Panc1 (cell line): ENCODE measurements at regions not wholly inside any gene's neighbourhood (a gene's known extent, or its start where the extent isn't known, plus 50 kb on each side); places are given as distances from the start of the nearest gene placed in this dataset.

Experiments used
- ATAC-seq: fragments of 200-7000 bp; cut with Tn5 transposase; 2 replicates; pipeline ENCODE4 v1.9.1; 2020; ENCODE audit warnings: mild to moderate bottlenecking, moderate library complexity
- BruUV-seq: library from RNA; stranded (reverse); fragments of 400-500 nt; replicated peaks from 2 replicates; lab custom pipeline; 2021; lab: Mats Ljungman, UMichigan
- CTCF ChIA-PET: fragments of 300-600 bp; sonication (Branson Sonifier 250); formaldehyde crosslinking; loops from one replicate; lab custom pipeline; 2022; ENCODE audit warnings: antibody characterized with exemption; lab: Charles Lee
- POLR2A ChIA-PET: fragments of 300-600 bp; sonication (Branson Sonifier 250); formaldehyde crosslinking; loops from one replicate; lab custom pipeline; 2022; ENCODE audit warnings: antibody characterized with exemption; lab: Charles Lee
- DNase-seq: peaks from one replicate; pipeline ENCODE4 v3.0.0-alpha.2; 2010; ENCODE audit warnings: low read depth, low spot score
- H3K27ac ChIP-seq: 2 replicates; pipeline ENCODE4 v1.5.1; 2011; ENCODE audit warnings: mild to moderate bottlenecking, low read length, inconsistent platforms
- H3K27me3 ChIP-seq: fragments of 200-500 bp; sonication (Bioruptor generic); 2 replicates; pipeline ENCODE4 v1.6.0; 2014; ENCODE audit warnings: low read length, inconsistent platforms; ENCODE audit not compliant: control insufficient read depth, insufficient read depth
- H3K36me3 ChIP-seq: fragments of 200-500 bp; sonication (Bioruptor generic); 2 replicates; pipeline ENCODE4 v1.5.1; 2014; ENCODE audit warnings: inconsistent platforms, mild to moderate bottlenecking, low read length, moderate library complexity; ENCODE audit not compliant: control insufficient read depth, insufficient read depth
- H3K4me1 ChIP-seq: 2 replicates; pipeline ENCODE4 v1.5.1; 2011; ENCODE audit warnings: inconsistent platforms, mild to moderate bottlenecking, low read length, moderate library complexity; ENCODE audit not compliant: control insufficient read depth, insufficient read depth
- H3K4me3 ChIP-seq, 2 experiments: 2 replicates each; pipeline ENCODE4 v1.5.1; 2011 to 2012; ENCODE audit warnings: low read depth in 2 of 2, low read length in 2 of 2, mild to moderate bottlenecking in 2 of 2, inconsistent platforms in 1 of 2, moderate library complexity in 1 of 2
- H3K9me3 ChIP-seq: fragments of 200-500 bp; sonication (Bioruptor generic); 2 replicates; pipeline ENCODE4 v1.5.1; 2014; ENCODE audit warnings: low read depth, mild to moderate bottlenecking, inconsistent platforms, low read length, moderate library complexity; ENCODE audit not compliant: control insufficient read depth, insufficient read depth
- POLR2AphosphoS5 ChIP-seq: IDR thresholded peaks from 2 replicates; pipeline ENCODE4 v1.6.1; 2012; ENCODE audit warnings: mild to moderate bottlenecking, low read depth, low read length, moderate library complexity
- SIN3A ChIP-seq: IDR thresholded peaks from 2 replicates; pipeline ENCODE4 v1.6.1; 2012; ENCODE audit warnings: low read depth, mild to moderate bottlenecking, low read length, moderate library complexity, borderline replicate concordance; ENCODE audit not compliant: insufficient read depth
- TCF7L2 ChIP-seq: IDR thresholded peaks from 2 replicates; pipeline ENCODE4 v1.6.1; 2011; ENCODE audit warnings: mild to moderate bottlenecking, low read depth, low read length, inconsistent platforms
- in situ Hi-C: cut with HindIII; loops from 2 replicates; pipeline ENCODE4 v1.10.0; 2016; ENCODE audit warnings: low sequenced_read_pairs, low pct_unique_long_range_greater_than_20kb
- intact Hi-C: fragments of 100-400 bp; cut with micrococcal nuclease; formaldehyde crosslinking; loops from one replicate; pipeline ENCODE4 v1.10.0; 2022; ENCODE audit not compliant: unreplicated experiment
- TF ChIP-seq, protein P1 (sequence below): fragments of 450-650 bp; IDR thresholded peaks from 2 replicates; pipeline ENCODE4 v1.5.1; 2017; ENCODE audit warnings: mild to moderate bottlenecking
- TF ChIP-seq, protein P2 (sequence below), 2 experiments: IDR thresholded peaks; 2 replicates each; pipeline ENCODE4 v1.6.1; 2011 to 2012; ENCODE audit warnings: low read depth in 2 of 2, control low read depth in 1 of 2, low read length in 1 of 2, mild to moderate bottlenecking in 1 of 2, moderate library complexity in 1 of 2; ENCODE audit not compliant: insufficient read depth in 1 of 2

DNA sequence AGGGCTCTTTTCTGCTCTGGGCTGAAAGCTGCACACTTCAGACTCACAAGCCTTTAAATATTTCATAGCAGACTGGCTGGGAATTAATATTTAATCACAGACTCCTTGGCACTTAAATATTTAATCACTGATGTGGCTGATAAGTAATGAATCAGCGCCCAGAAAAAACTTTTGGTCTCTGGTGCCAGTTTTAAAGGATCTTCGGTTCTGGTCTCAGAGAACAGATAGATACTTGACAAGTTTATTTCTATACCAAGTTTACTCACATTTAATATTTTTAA is 201.2 kb downstream of the MYCN start:
- H3K9me3 ChIP-seq, result no peaks in the 10 kb centered on the region
- no peaks in the 10 kb centered on the region for H3K27me3 ChIP-seq
- no peak for ATAC-seq
- TF ChIP-seq, protein P1, sequence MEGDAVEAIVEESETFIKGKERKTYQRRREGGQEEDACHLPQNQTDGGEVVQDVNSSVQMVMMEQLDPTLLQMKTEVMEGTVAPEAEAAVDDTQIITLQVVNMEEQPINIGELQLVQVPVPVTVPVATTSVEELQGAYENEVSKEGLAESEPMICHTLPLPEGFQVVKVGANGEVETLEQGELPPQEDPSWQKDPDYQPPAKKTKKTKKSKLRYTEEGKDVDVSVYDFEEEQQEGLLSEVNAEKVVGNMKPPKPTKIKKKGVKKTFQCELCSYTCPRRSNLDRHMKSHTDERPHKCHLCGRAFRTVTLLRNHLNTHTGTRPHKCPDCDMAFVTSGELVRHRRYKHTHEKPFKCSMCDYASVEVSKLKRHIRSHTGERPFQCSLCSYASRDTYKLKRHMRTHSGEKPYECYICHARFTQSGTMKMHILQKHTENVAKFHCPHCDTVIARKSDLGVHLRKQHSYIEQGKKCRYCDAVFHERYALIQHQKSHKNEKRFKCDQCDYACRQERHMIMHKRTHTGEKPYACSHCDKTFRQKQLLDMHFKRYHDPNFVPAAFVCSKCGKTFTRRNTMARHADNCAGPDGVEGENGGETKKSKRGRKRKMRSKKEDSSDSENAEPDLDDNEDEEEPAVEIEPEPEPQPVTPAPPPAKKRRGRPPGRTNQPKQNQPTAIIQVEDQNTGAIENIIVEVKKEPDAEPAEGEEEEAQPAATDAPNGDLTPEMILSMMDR, result no peak
- TF ChIP-seq, protein P2, sequence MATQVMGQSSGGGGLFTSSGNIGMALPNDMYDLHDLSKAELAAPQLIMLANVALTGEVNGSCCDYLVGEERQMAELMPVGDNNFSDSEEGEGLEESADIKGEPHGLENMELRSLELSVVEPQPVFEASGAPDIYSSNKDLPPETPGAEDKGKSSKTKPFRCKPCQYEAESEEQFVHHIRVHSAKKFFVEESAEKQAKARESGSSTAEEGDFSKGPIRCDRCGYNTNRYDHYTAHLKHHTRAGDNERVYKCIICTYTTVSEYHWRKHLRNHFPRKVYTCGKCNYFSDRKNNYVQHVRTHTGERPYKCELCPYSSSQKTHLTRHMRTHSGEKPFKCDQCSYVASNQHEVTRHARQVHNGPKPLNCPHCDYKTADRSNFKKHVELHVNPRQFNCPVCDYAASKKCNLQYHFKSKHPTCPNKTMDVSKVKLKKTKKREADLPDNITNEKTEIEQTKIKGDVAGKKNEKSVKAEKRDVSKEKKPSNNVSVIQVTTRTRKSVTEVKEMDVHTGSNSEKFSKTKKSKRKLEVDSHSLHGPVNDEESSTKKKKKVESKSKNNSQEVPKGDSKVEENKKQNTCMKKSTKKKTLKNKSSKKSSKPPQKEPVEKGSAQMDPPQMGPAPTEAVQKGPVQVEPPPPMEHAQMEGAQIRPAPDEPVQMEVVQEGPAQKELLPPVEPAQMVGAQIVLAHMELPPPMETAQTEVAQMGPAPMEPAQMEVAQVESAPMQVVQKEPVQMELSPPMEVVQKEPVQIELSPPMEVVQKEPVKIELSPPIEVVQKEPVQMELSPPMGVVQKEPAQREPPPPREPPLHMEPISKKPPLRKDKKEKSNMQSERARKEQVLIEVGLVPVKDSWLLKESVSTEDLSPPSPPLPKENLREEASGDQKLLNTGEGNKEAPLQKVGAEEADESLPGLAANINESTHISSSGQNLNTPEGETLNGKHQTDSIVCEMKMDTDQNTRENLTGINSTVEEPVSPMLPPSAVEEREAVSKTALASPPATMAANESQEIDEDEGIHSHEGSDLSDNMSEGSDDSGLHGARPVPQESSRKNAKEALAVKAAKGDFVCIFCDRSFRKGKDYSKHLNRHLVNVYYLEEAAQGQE (IDR thresholded peaks at IDR 0.05; ENCODE audit: insufficient read depth in 1 of 2, low read depth in 2 of 2, low read length in 1 of 2), result no peak
- H3K4me1 ChIP-seq, result no peaks in the 10 kb centered on the region
- no peak overlapping the region for H3K4me3 ChIP-seq
- no TSS peak for BruUV-seq
- DNase-seq, result no peak
- no peaks in the 10 kb centered on the region for H3K36me3 ChIP-seq
- intact Hi-C loops, result no loop called here
- POLR2A ChIA-PET, result no interaction called here
- CTCF ChIA-PET, result no interaction called here
- in situ Hi-C loops, result no loop called here
- no peak overlapping the region for H3K27ac ChIP-seq

DNA sequence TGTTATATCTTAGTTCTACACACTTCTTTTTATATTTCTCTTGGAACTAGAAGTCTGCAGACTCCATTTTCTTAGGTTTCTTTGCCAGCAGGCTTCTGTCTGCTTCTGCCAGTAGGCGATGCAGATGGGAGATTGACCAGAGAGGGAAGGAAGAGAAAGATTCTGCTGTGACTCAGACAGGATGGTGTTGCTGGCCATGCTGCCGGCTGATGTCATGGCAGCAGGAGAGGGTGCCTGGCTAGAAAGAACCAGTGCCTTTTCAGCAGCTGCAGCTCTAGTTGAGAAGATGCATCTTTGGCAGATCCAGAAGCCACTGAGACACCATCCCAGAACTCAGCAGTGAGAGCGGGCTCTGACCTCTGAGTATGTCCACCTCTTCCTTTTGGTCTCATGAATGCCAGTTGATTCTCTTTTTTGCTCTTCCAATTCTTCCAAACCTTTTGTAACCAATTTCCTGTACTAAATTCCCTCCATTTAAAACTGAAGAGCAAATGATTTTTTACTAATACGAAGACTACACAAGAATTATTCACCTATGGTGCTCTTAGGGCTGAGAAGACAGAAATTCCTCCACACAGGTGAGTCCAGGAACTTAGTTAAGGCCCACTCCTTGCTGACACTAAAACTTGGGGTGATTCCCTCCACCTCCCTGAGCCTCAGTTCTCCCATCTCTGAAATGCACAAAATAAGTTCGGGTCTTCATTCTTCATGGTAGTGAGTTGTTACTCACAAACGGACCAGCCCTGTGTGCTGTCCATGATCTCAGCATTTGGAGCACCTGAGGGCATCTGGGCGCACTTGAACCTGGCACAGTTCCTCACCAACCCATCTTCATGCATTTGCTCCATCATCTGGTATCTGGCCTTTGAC is 200.7 kb downstream of the MYCN start:
- ATAC-seq, result no peak
- Histone ChIP-seq H3K4me3 (no peak overlapping the region), H3K9me3 (no peaks in the 10 kb centered on the region), H3K27ac (no peak overlapping the region), H3K36me3 (no peaks in the 10 kb centered on the region), H3K27me3 (no peaks in the 10 kb centered on the region), H3K4me1 (no peaks in the 10 kb centered on the region)
- intact Hi-C loops (no loop called here), in situ Hi-C loops (no loop called here)
- CTCF ChIA-PET, result no interaction called here
- no peak for DNase-seq
- TF ChIP-seq, protein P1, result no peak
- TF ChIP-seq POLR2AphosphoS5, result no peak
- TF ChIP-seq SIN3A, result no peak
- TF ChIP-seq TCF7L2, result no peak
- TF ChIP-seq, protein P2 (IDR thresholded peaks at IDR 0.05; ENCODE audit: insufficient read depth in 1 of 2, low read depth in 2 of 2, low read length in 1 of 2), result no peak
- POLR2A ChIA-PET, result no interaction called here
- BruUV-seq, result no TSS peak
